NT2/D1 (cell line): ENCODE measurements at regions not wholly inside any gene's neighbourhood (a gene's known extent, or its start where the extent isn't known, plus 50 kb on each side); places are given as distances from the start of the nearest gene placed in this dataset.
"Not testable (repeated sequence)": the region's sequence is repeated elsewhere in the genome, so short reads cannot be mapped to it uniquely, and the experiment has no call there.

Source experiments
- DNase-seq: peaks from one replicate; pipeline ENCODE4 v3.0.0-alpha.2; 2011; ENCODE audit warnings: low read depth, low spot score
- H3K27me3 ChIP-seq: 2 replicates; pipeline ENCODE4 v1.6.0; 2011; ENCODE audit warnings: mild to moderate bottlenecking; ENCODE audit not compliant: insufficient read length, insufficient read depth
- H3K36me3 ChIP-seq: 2 replicates; pipeline ENCODE4 v1.6.1; 2011; ENCODE audit warnings: mild to moderate bottlenecking, low read length, mixed read lengths; ENCODE audit not compliant: insufficient read depth, insufficient read length
- H3K4me1 ChIP-seq: 2 replicates; pipeline ENCODE4 v1.5.1; 2011; ENCODE audit not compliant: insufficient read depth, insufficient read length
- H3K4me3 ChIP-seq: 2 replicates; pipeline ENCODE4 v1.5.1; 2011; ENCODE audit warnings: low read depth; ENCODE audit not compliant: insufficient read length
- H3K9ac ChIP-seq: 2 replicates; pipeline ENCODE4 v1.6.0; 2011; ENCODE audit warnings: low read depth; ENCODE audit not compliant: insufficient read length
- H3K9me3 ChIP-seq: 2 replicates; pipeline ENCODE4 v1.5.1; 2011; ENCODE audit warnings: mild to moderate bottlenecking, low read length; ENCODE audit not compliant: insufficient read depth
- SUZ12 ChIP-seq: IDR thresholded peaks from 2 replicates; pipeline ENCODE4 v1.6.1; 2011; ENCODE audit not compliant: insufficient read length, insufficient read depth; ENCODE audit errors: extremely low read depth
- YY1 ChIP-seq: IDR thresholded peaks from 2 replicates; pipeline ENCODE4 v1.6.1; 2011; ENCODE audit not compliant: insufficient read length, insufficient read depth
- ZNF274 ChIP-seq: IDR thresholded peaks from 2 replicates; pipeline ENCODE4 v1.6.1; 2011; ENCODE audit warnings: mild to moderate bottlenecking, low read depth, low read length

- Histone ChIP-seq H3K27me3 (no peaks in the 10 kb centered on the region), H3K4me3 (no peak overlapping the region), H3K9ac (no peak overlapping the region), H3K9me3 (no peaks in the 10 kb centered on the region), H3K4me1 (no peaks in the 10 kb centered on the region), H3K36me3 (no peaks in the 10 kb centered on the region)
- TF ChIP-seq ZNF274 (no peak), YY1 (no peak)
- DNase-seq: no peak
Observed at GRCh38 chr1:164155347-164155746, 403.6 kb upstream of the PBX1 start.

GRCh38 chr1:164163289-164163849 lies 395.6 kb upstream of the PBX1 start:
- no peaks in the 10 kb centered on the region for H3K4me1 ChIP-seq
- H3K4me3 ChIP-seq: no peak overlapping the region
- peak; percentile 57 for DNase-seq
- no peak for TF ChIP-seq SUZ12
- H3K9ac ChIP-seq: no peak overlapping the region
- no peaks in the 10 kb centered on the region for H3K27me3 ChIP-seq
- H3K9me3 ChIP-seq: no peaks in the 10 kb centered on the region
- no peaks in the 10 kb centered on the region for H3K36me3 ChIP-seq

DNA sequence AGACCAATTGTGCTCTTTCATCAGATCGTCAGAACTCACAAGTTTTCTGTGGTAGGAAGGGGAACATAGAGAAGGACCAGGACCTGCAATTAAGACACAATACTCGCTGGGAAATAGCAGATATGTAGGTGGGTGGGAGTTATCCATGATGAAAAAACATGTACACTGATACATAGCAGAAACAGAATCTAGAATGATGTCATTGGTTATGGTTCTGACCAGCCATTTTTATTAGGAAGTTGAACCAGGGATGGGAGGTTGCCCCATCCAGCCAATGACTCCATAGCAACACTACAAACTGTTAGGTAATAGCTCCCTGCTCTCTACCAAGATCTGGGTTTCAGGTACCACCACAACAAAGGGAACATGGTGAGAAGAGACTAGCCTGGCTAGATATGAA lies 393.5 kb upstream of the PBX1 start:
- no peak for DNase-seq
- no peaks in the 10 kb centered on the region for H3K9me3 ChIP-seq
- H3K4me3 ChIP-seq: no peak overlapping the region
- no peak overlapping the region for H3K9ac ChIP-seq
- H3K4me1 ChIP-seq: no peaks in the 10 kb centered on the region
- TF ChIP-seq SUZ12 (no peak), YY1 (no peak)
- H3K36me3 ChIP-seq: no peaks in the 10 kb centered on the region
- no peaks in the 10 kb centered on the region for H3K27me3 ChIP-seq

DNA sequence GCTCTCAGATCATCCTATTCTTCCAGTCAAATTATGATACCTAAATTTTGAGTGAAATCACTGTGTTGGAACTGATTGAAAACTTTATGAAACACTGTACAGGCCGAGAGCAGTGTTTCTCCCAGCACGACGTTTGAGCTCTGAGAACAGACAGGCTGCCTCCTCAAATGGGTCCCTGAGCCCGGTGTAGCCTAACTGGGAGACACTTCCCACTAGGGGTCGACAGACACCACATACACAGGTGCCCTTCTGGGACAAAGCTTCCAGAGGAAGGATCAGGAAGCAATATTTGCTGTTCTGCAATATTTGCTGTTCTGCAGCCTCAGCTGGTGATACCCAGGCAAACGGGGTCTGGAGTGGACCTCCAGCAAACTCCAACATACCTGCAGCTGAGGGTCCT lies 392.5 kb upstream of the PBX1 start:
- not testable (repeated sequence) for H3K4me3 ChIP-seq, H3K36me3 ChIP-seq, H3K9ac ChIP-seq, H3K4me1 ChIP-seq, H3K9me3 ChIP-seq, H3K27me3 ChIP-seq
- DNase-seq: peak; percentile 28

DNA sequence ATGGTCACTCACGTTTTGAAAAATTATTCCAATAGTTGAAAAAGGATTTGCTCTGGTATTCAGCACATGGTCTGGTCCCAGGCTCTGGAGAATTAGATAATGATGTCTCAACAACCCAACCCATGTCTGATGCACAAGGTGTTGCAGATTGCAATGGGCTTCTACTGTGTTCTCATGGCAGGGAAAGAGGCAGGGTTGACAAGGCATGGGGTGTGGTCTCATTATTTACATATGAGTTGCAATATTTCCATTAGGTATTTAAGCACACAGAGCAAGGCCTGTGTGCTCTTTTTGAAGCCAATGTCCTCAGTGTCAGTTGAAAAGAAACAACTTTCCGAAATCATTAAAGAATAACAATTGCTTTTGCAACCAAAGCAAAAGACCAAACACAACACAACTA lies 381.9 kb upstream of the PBX1 start:
- TF ChIP-seq YY1 (no peak), ZNF274 (no peak), SUZ12 (no peak)
- Histone ChIP-seq H3K9ac (no peak overlapping the region), H3K4me1 (no peaks in the 10 kb centered on the region), H3K27me3 (no peaks in the 10 kb centered on the region), H3K36me3 (no peaks in the 10 kb centered on the region), H3K9me3 (no peaks in the 10 kb centered on the region), H3K4me3 (no peak overlapping the region)
- DNase-seq: no peak

DNA sequence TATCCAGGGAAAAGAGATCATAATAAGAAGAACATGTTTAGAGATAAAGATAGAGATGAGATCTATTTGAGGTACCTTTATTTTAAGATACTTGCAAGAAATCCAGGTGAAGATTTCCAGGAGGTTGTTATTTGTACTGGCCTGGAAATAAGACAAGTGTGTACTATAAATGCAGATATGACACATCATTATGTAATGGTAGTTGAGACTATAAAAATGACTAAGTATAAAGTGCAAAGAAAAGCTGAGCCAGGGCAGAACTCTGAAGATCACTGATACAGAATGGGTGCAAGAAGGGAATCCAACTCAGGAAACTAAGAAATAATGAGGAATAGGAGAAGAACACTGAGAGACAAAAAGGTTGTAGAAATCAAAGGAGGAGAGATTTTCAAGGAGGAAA lies 378.2 kb upstream of the PBX1 start:
- Histone ChIP-seq H3K4me1 (no peaks in the 10 kb centered on the region), H3K27me3 (no peaks in the 10 kb centered on the region), H3K9ac (no peak overlapping the region), H3K36me3 (no peaks in the 10 kb centered on the region), H3K4me3 (no peak overlapping the region), H3K9me3 (no peaks in the 10 kb centered on the region)
- no peak for DNase-seq
- TF ChIP-seq YY1 (no peak), SUZ12 (no peak), ZNF274 (no peak)

GRCh38 chr1:164183854-164184635 lies 374.9 kb upstream of the PBX1 start:
- Histone ChIP-seq H3K4me1 (no peaks in the 10 kb centered on the region), H3K36me3 (no peaks in the 10 kb centered on the region), H3K27me3 (no peaks in the 10 kb centered on the region), H3K4me3 (no peak overlapping the region), H3K9me3 (no peaks in the 10 kb centered on the region), H3K9ac (no peak overlapping the region)
- TF ChIP-seq YY1: no peak
- TF ChIP-seq SUZ12: no peak
- no peak for TF ChIP-seq ZNF274
- no peak for DNase-seq

- Histone ChIP-seq H3K36me3 (no peaks in the 10 kb centered on the region), H3K4me1 (no peaks in the 10 kb centered on the region), H3K4me3 (no peak overlapping the region), H3K9ac (no peak overlapping the region), H3K9me3 (no peaks in the 10 kb centered on the region), H3K27me3 (no peaks in the 10 kb centered on the region)
- TF ChIP-seq ZNF274: no peak
- no peak for TF ChIP-seq YY1
- no peak for TF ChIP-seq SUZ12
- no peak for DNase-seq
Observed at GRCh38 chr1:164186881-164187280, 372.1 kb upstream of the PBX1 start.
